A549 (cell line): ENCODE measurements at regions not wholly inside any gene's neighbourhood (a gene's known extent, or its start where the extent isn't known, plus 50 kb on each side); places are given as distances from the start of the nearest gene placed in this dataset.

Experiments used
- ATAC-seq, 2 experiments: fragments of 200-7000 bp in 1 of 2; fragments of >200 bp in 1 of 2; cut with Nextera tagmentation in 1 of 2; cut with Tn5 transposase in 1 of 2; 3 replicates each; pipeline versions ENCODE4 v1.8.0 to v1.9.1; 2018 to 2020; ENCODE audit warnings: mild to moderate bottlenecking in 1 of 2, moderate library complexity in 1 of 2
- CTCF ChIA-PET: fragments of 300-600 bp; sonication (Branson Sonifier 250); formaldehyde crosslinking; extraction: SDS; loops from one replicate; lab custom pipeline; 2021; ENCODE audit warnings: antibody characterized with exemption, inconsistent platforms; lab: Yijun Ruan, JAX
- POLR2A ChIA-PET: fragments of 350-600 bp; formaldehyde crosslinking; extraction: SDS; loops from one replicate; lab custom pipeline; 2021; ENCODE audit warnings: antibody characterized with exemption, inconsistent platforms; lab: Yijun Ruan, JAX
- DNase-seq, 2 experiments: peaks; one replicate each; pipeline versions ENCODE4 v3.0.0 to v3.0.0-alpha.2; 2011 to 2016; ENCODE audit warnings: low read depth in 1 of 2, low spot score in 1 of 2
- FAIRE-seq: peaks from 2 replicates; lab custom pipeline; 2011; peaks lifted over from hg19 to GRCh38; lab: Jason Lieb, UNC
- H3K27ac ChIP-seq, 2 experiments: fragments of >200 bp; sonication (Bioruptor Twin); formaldehyde crosslinking; 3 replicates each; pipeline ENCODE4 v1.5.1; 2016 to 2017
- H3K4me1 ChIP-seq: fragments of >200 bp; sonication (Bioruptor Twin); formaldehyde crosslinking; 3 replicates; pipeline ENCODE4 v1.6.1; 2016
- H3K4me2 ChIP-seq: fragments of >200 bp; sonication (Bioruptor Twin); formaldehyde crosslinking; 3 replicates; pipeline ENCODE4 v1.6.1; 2016
- H3K4me3 ChIP-seq: fragments of >200 bp; sonication (Bioruptor Twin); formaldehyde crosslinking; 3 replicates; pipeline ENCODE4 v1.5.1; 2016
- H3K9me3 ChIP-seq: fragments of >200 bp; sonication (Bioruptor Twin); formaldehyde crosslinking; 3 replicates; pipeline ENCODE4 v1.6.1; 2016
- ATOH8 ChIP-seq: fragments of 250-450 bp; sonication (Bioruptor Pico); IDR thresholded peaks from 2 replicates; pipeline ENCODE4 v1.5.0; 2020; ENCODE audit warnings: low read depth, mild to moderate bottlenecking, moderate library complexity
- BHLHE40 ChIP-seq: IDR thresholded peaks from 2 replicates; pipeline ENCODE4 v1.6.1; 2012; ENCODE audit warnings: low read depth, low read length, inconsistent platforms
- CBX8 ChIP-seq: fragments of 200-600 bp; sonication (generic); IDR thresholded peaks from 2 replicates; pipeline ENCODE4 v1.6.1; 2016
- CHD4 ChIP-seq: fragments of 200-600 bp; sonication (generic); IDR thresholded peaks from 2 replicates; pipeline ENCODE4 v1.6.1; 2016; ENCODE audit warnings: antibody characterized with exemption, mild to moderate bottlenecking, borderline replicate concordance
- E2F6 ChIP-seq: IDR thresholded peaks from 2 replicates; pipeline ENCODE4 v1.6.1; 2012; ENCODE audit warnings: low read depth, borderline replicate concordance
- EHMT2 ChIP-seq: fragments of 200-600 bp; sonication (generic); IDR thresholded peaks from 2 replicates; pipeline ENCODE4 v1.6.1; 2016; ENCODE audit warnings: antibody characterized with exemption, low read depth, mild to moderate bottlenecking, moderate library complexity
- FOSB ChIP-seq: fragments of 250-450 bp; sonication (Bioruptor Pico); IDR thresholded peaks from 2 replicates; pipeline ENCODE4 v1.5.0; 2020; ENCODE audit warnings: mild to moderate bottlenecking, moderate library complexity
- FOSL2 ChIP-seq, 2 experiments: fragments of 450-650 bp in 1 of 2; fragments of >200 bp in 1 of 2; sonication (Bioruptor Twin) in 1 of 2; formaldehyde crosslinking; IDR thresholded peaks; 2 replicates each; pipeline versions ENCODE4 v1.5.0 to v1.6.1; 2016 to 2020; ENCODE audit warnings: mild to moderate bottlenecking in 1 of 2, moderate library complexity in 1 of 2
- FOXS1 ChIP-seq: fragments of 250-450 bp; sonication (Bioruptor Pico); IDR thresholded peaks from 2 replicates; pipeline ENCODE4 v1.5.0; 2020; ENCODE audit warnings: mild to moderate bottlenecking, moderate library complexity
- HDAC2 ChIP-seq: fragments of 200-600 bp; sonication (generic); IDR thresholded peaks from 2 replicates; pipeline ENCODE4 v1.6.1; 2016
- HMGXB4 ChIP-seq: fragments of 250-450 bp; sonication (Bioruptor Pico); IDR thresholded peaks from 2 replicates; pipeline ENCODE4 v1.5.0; 2021; ENCODE audit warnings: mild to moderate bottlenecking, moderate library complexity, borderline replicate concordance
- HOXA7 ChIP-seq: fragments of 250-450 bp; sonication (Bioruptor Pico); IDR thresholded peaks from 2 replicates; pipeline ENCODE4 v1.5.0; 2020; ENCODE audit warnings: mild to moderate bottlenecking, moderate library complexity
- HOXB13 ChIP-seq: fragments of 250-450 bp; sonication (Bioruptor Pico); IDR thresholded peaks from 2 replicates; pipeline ENCODE4 v1.5.0; 2020; ENCODE audit warnings: low read depth, mild to moderate bottlenecking, moderate library complexity
- HOXB5 ChIP-seq: fragments of 250-450 bp; sonication (Bioruptor Pico); IDR thresholded peaks from 2 replicates; pipeline ENCODE4 v1.5.0; 2020; ENCODE audit warnings: mild to moderate bottlenecking, moderate library complexity
- JUNB ChIP-seq: fragments of >200 bp; sonication (Bioruptor Twin); formaldehyde crosslinking; IDR thresholded peaks from 2 replicates; pipeline ENCODE4 v1.6.1; 2016
- MAZ ChIP-seq: fragments of 150-350 bp; IDR thresholded peaks from 2 replicates; pipeline ENCODE4 v1.6.1; 2014; ENCODE audit warnings: antibody characterized with exemption, low read depth, low read length, borderline replicate concordance
- NPAS2 ChIP-seq: fragments of 250-450 bp; sonication (Bioruptor Pico); IDR thresholded peaks from 2 replicates; pipeline ENCODE4 v1.8.0; 2022; ENCODE audit warnings: mild to moderate bottlenecking, moderate library complexity, borderline replicate concordance
- NR3C1 ChIP-seq: fragments of >200 bp; sonication (Bioruptor Twin); formaldehyde crosslinking; IDR thresholded peaks from 3 replicates; pipeline ENCODE4 v1.6.1; 2017
- PHF8 ChIP-seq: fragments of 200-600 bp; sonication (generic); IDR thresholded peaks from 2 replicates; pipeline ENCODE4 v1.6.1; 2016; ENCODE audit warnings: low read depth, mild to moderate bottlenecking, antibody characterized with exemption, moderate library complexity, borderline replicate concordance
- POLR2A ChIP-seq: IDR thresholded peaks from 2 replicates; pipeline ENCODE4 v1.6.1; 2012; ENCODE audit warnings: mild to moderate bottlenecking, low read length
- POLR2AphosphoS2 ChIP-seq: conservative IDR thresholded peaks from 2 replicates; pipeline ENCODE4 v1.6.1; 2012; ENCODE audit warnings: low read length, improper control_type of control experiment, inconsistent platforms
- RAD21 ChIP-seq, 2 experiments: fragments of >200 bp in 1 of 2; sonication (Bioruptor Twin) in 1 of 2; formaldehyde crosslinking in 1 of 2; IDR thresholded peaks in 1 of 2; conservative IDR thresholded peaks in 1 of 2; 2 replicates in 1 of 2; 3 replicates in 1 of 2; pipeline ENCODE4 v1.6.1; 2012 to 2018; ENCODE audit warnings: inconsistent platforms in 1 of 2
- RCOR1 ChIP-seq: fragments of 150-350 bp; IDR thresholded peaks from 2 replicates; pipeline ENCODE4 v1.6.1; 2014; ENCODE audit warnings: antibody characterized with exemption, low read length, low read depth
- SMC3 ChIP-seq: fragments of >200 bp; sonication (Bioruptor Twin); formaldehyde crosslinking; IDR thresholded peaks from 3 replicates; pipeline ENCODE4 v1.6.1; 2018; ENCODE audit warnings: inconsistent platforms
- TFCP2L1 ChIP-seq: fragments of 250-450 bp; sonication (Bioruptor Pico); IDR thresholded peaks from 2 replicates; pipeline ENCODE4 v1.5.0; 2021; ENCODE audit warnings: mild to moderate bottlenecking
- TP53 ChIP-seq: fragments of 250-450 bp; sonication (Bioruptor Pico); IDR thresholded peaks from 2 replicates; pipeline ENCODE4 v1.5.0; 2021; ENCODE audit warnings: mild to moderate bottlenecking, moderate library complexity
- USF2 ChIP-seq: fragments of 450-650 bp; IDR thresholded peaks from 2 replicates; pipeline ENCODE4 v1.6.1; 2014; ENCODE audit warnings: antibody characterized with exemption
- ZC3H11A ChIP-seq: fragments of 450-650 bp; IDR thresholded peaks from 2 replicates; pipeline ENCODE4 v1.6.1; 2014; ENCODE audit warnings: antibody characterized with exemption, mild to moderate bottlenecking
- ZFP36 ChIP-seq: fragments of 450-650 bp; IDR thresholded peaks from 2 replicates; pipeline ENCODE4 v1.6.1; 2014; ENCODE audit warnings: borderline replicate concordance; ENCODE audit not compliant: partially characterized antibody
- ZSCAN20 ChIP-seq: fragments of 250-450 bp; sonication (Bioruptor Pico); IDR thresholded peaks from 2 replicates; pipeline ENCODE4 v1.8.0; 2022; ENCODE audit warnings: mild to moderate bottlenecking, moderate library complexity
- WGBS: methylation state at CpG from one replicate; pipeline ENCODE4 v1.1.6; 2017; ENCODE audit errors: missing lambda C conversion rate; 5-methylcytosine and 5-hydroxymethylcytosine counted together
- TF ChIP-seq, protein P1 (sequence below): IDR thresholded peaks from 2 replicates; pipeline ENCODE4 v1.6.1; 2012

DNA sequence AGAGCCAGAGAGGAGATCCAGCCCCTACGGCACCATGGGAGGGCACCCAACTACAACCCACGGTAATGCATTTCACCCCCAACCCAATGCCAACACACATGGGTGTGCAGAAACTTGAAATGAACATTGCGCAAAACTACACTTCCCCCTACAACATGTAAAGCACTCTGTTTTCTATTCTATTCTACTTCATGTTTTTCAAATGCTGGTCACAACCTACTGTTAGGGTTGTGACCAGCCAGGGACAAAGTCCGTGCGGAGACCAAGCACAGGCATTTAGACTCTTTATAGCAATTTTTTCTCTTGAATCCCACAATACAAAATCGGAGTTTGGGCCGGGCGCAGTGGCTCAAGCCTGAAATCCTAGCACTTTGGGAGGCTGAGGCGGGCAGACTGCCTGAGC lies 90.6 kb downstream of the MRPL14 start:
- Histone ChIP-seq H3K4me3 (no peak overlapping the region), H3K4me2 (no peak overlapping the region), H3K9me3 (no peaks in the 10 kb centered on the region), H3K4me1 (peaks cover 65% of the 10 kb centered on the region), H3K27ac (peak overlapping the region; percentile 68 to 79)
- ChIA-PET CTCF (interaction anchor here (0.8 to 1.3 kb wide), 3 partner anchors 38 to 107 kb away, joined by 3 read pairs; no protein-coding TSS in a partner anchor), POLR2A (no interaction called here)
- no peak for ATAC-seq
- WGBS, result 95% methylated on average over 9 of the region's 9 CpGs
- DNase-seq, result no peak
- TF ChIP-seq TFCP2L1 (no peak), PHF8 (no peak), FOXS1 (CRISPR knock-in tag) (no peak), HOXA7 (CRISPR knock-in tag) (no peak), ZSCAN20 (CRISPR knock-in tag) (no peak), FOSB (no peak), HOXB5 (CRISPR knock-in tag) (no peak), MAZ (no peak), ZFP36 (no peak), EHMT2 (no peak), CHD4 (no peak), ATOH8 (CRISPR knock-in tag) (no peak), E2F6 (no peak), RAD21 (conservative IDR thresholded peaks at IDR 0.05 in 1 of 2, IDR thresholded peaks at IDR 0.05 in 1 of 2) (no peak), ZC3H11A (no peak), POLR2A (no peak), HMGXB4 (CRISPR knock-in tag) (no peak), HOXB13 (CRISPR knock-in tag) (no peak)
- TF ChIP-seq, protein P1, sequence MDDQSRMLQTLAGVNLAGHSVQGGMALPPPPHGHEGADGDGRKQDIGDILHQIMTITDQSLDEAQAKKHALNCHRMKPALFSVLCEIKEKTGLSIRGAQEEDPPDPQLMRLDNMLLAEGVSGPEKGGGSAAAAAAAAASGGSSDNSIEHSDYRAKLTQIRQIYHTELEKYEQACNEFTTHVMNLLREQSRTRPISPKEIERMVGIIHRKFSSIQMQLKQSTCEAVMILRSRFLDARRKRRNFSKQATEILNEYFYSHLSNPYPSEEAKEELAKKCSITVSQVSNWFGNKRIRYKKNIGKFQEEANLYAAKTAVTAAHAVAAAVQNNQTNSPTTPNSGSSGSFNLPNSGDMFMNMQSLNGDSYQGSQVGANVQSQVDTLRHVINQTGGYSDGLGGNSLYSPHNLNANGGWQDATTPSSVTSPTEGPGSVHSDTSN, result no peak
- no peak for FAIRE-seq

GRCh38 chr6:44036196-44036595 lies 91.1 kb downstream of the MRPL14 start:
- CTCF ChIA-PET, result interaction anchor here (1.0 to 1.3 kb wide), 3 partner anchors 29 to 106 kb away, joined by 3 read pairs; no protein-coding TSS in a partner anchor
- no peak for FAIRE-seq

GRCh38 chr6:44035621-44036020 lies 91.6 kb downstream of the MRPL14 start:
- 95% methylated on average over 3 of the region's 3 CpGs for WGBS
- ATAC-seq, result no peak
- peak overlapping the region; percentile 68 to 79 for H3K27ac ChIP-seq
- CTCF ChIA-PET, result interaction anchor here (1.0 to 1.3 kb wide), 3 partner anchors 29 to 106 kb away, joined by 3 read pairs; no protein-coding TSS in a partner anchor
- FAIRE-seq, result no peak
- peaks cover 54% of the 10 kb centered on the region for H3K4me1 ChIP-seq
- POLR2A ChIA-PET, result no interaction called here
- no peaks in the 10 kb centered on the region for H3K9me3 ChIP-seq
- no peak for DNase-seq
- no peak overlapping the region for H3K4me2 ChIP-seq
- no peak overlapping the region for H3K4me3 ChIP-seq
- TF ChIP-seq HDAC2, result no peak
- TF ChIP-seq JUNB, result no peak
- TF ChIP-seq NPAS2 (CRISPR knock-in tag), result no peak
- no peak for TF ChIP-seq BHLHE40
- TF ChIP-seq POLR2AphosphoS2, result no peak
- TF ChIP-seq FOSL2 (IDR thresholded peaks at IDR 0.05), result no peak
- no peak for TF ChIP-seq FOSL2 (CRISPR knock-in tag; IDR thresholded peaks at IDR 0.05)
- TF ChIP-seq ATOH8 (CRISPR knock-in tag), result no peak
- TF ChIP-seq EHMT2, result no peak
- TF ChIP-seq SMC3, result no peak
- no peak for TF ChIP-seq CBX8
- no peak for TF ChIP-seq HOXB5 (CRISPR knock-in tag)
- no peak for TF ChIP-seq NR3C1
- TF ChIP-seq USF2, result no peak
- TF ChIP-seq RCOR1, result no peak

More at GRCh38 chr6:44036196-44036595, 91.1 kb downstream of the MRPL14 start:
- no peak overlapping the region for H3K4me2 ChIP-seq
- H3K27ac ChIP-seq, result peak overlapping the region; percentile 68 to 79
- POLR2A ChIA-PET, result no interaction called here
- WGBS, result 94% methylated on average over 2 of the region's 2 CpGs
- no peaks in the 10 kb centered on the region for H3K9me3 ChIP-seq
- H3K4me1 ChIP-seq, result peaks cover 60% of the 10 kb centered on the region
- H3K4me3 ChIP-seq, result no peak overlapping the region
- peak in 1 of 2 experiments; percentile 35; a peak in 3 of 6 replicates for ATAC-seq
- no peak for TF ChIP-seq TP53
- DNase-seq, result no peak
